Fibroblast of lung (primary cell): ENCODE measurements at regions not wholly inside any gene's neighbourhood (a gene's known extent, or its start where the extent isn't known, plus 50 kb on each side); places are given as distances from the start of the nearest gene placed in this dataset.

Source experiments
- CTCF ChIP-seq, 2 donors: IDR thresholded peaks in 1 of 2; conservative IDR thresholded peaks in 1 of 2; 1 replicate in 1 of 2; 2 replicates in 1 of 2; pipeline ENCODE4 v1.5.1; 2011 to 2012; ENCODE audit warnings: low read length in 2 of 2, control low read depth in 1 of 2, inconsistent platforms in 1 of 2, low read depth in 1 of 2, mild to moderate bottlenecking in 1 of 2
- EZH2 ChIP-seq: IDR thresholded peaks from 2 replicates; pipeline ENCODE4 v1.5.1; 2012; ENCODE audit warnings: low read length, control low read depth, mild to moderate bottlenecking; ENCODE audit errors: missing control alignments

GRCh38 chr14:101066826-101067510, 163.4 kb upstream of the RTL1 start:
- TF ChIP-seq CTCF (conservative IDR thresholded peaks at IDR 0.05 in 1 of 2, IDR thresholded peaks at IDR 0.05 in 1 of 2; ENCODE audit: low read depth in 1 of 2, low read length in 2 of 2) (no peak), EZH2 (no peak)
